ENCODE measurements at regions not wholly inside any gene's neighbourhood (a gene's known extent, or its start where the extent isn't known, plus 50 kb on each side); places are given as distances from the start of the nearest gene placed in this dataset.

- no peak for TF ChIP-seq GATA1 (IDR thresholded peaks at IDR 0.05; ENCODE audit: low read depth, low read length)
- TF ChIP-seq POLR2A (IDR thresholded peaks at IDR 0.05; ENCODE audit: low read length), result no peak
Observed at GRCh38 chr21:29477347-29477746, 178.6 kb downstream of the BACH1 start.

Measured in erythroblast (primary cell).